T-helper 1 cell treated with Interleukin-12 subunit alpha and Interleukin-12 subunit beta and Interleukin-4 antibody, amounts not matched to agents 30 μg/mL and 1 μg/mL, for 36 hours (primary cell): ENCODE measurements at regions not wholly inside any gene's neighbourhood (a gene's known extent, or its start where the extent isn't known, plus 50 kb on each side); places are given as distances from the start of the nearest gene placed in this dataset.

Experiments used
- H3K27ac Mint-ChIP-seq: one replicate; pipeline ENCODE4 v1.8.0; 2021; ENCODE audit warnings: mild to moderate bottlenecking, mixed read lengths
- H3K27me3 Mint-ChIP-seq: one replicate; pipeline ENCODE4 v1.8.0; 2021; ENCODE audit warnings: low read depth, mixed read lengths
- H3K36me3 Mint-ChIP-seq: one replicate; pipeline ENCODE4 v1.8.0; 2021; ENCODE audit warnings: low read depth, mixed read lengths
- H3K4me1 Mint-ChIP-seq: one replicate; pipeline ENCODE4 v1.8.0; 2021; ENCODE audit warnings: low read depth, mixed read lengths
- H3K4me3 Mint-ChIP-seq: one replicate; pipeline ENCODE4 v1.8.0; 2021; ENCODE audit warnings: mild to moderate bottlenecking, moderate library complexity, mixed read lengths
- H3K9me3 Mint-ChIP-seq: one replicate; pipeline ENCODE4 v1.8.0; 2021; ENCODE audit warnings: mixed read lengths

DNA sequence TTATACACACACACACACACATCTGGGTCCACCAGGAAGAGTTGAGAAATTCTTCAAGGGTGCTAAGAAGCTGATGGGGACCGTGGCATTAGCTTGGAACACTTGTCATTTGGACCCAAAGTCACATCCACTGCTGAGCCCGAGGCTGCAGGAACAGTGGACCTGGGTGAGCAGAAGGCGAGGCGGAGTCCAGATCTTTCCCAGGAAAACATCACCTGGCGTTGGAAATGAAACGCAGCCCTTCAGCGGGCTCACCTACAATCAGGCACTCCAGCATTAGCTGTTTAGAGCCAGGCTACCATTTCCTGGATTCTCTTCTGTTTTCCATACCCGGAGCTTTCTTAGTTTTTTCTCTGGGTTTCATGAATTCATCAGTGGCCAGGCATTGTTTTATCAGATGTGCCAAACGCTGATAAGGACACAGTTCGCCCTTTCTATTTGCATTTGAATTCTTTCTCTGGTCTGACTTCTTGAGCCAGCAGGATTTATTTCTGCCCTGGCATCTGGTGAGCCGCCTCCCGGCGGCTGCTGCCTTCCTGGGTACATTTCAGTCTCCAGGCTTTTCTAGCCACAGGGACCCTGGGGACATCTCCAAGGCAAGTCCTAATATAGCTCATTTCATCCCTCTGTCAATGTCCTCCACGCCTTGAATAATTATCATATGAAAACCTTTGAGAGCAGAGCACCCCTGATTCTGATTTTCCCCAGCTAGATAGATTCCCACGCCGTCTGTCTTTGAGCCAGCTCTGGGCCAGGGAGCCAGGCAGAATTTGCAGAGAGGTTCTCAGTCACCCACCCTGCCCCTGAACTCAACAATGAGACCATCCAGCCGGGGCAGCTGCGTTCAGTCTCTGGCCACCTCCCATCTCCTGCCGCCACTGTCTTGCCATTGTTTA is 170.9 kb downstream of the TTLL2 start:
- Mint-ChIP-seq H3K36me3 (no peaks in the 10 kb centered on the region), H3K9me3 (no peaks in the 10 kb centered on the region), H3K27me3 (no peaks in the 10 kb centered on the region), H3K27ac (no peak overlapping the region), H3K4me3 (no peak overlapping the region), H3K4me1 (no peaks in the 10 kb centered on the region)

DNA sequence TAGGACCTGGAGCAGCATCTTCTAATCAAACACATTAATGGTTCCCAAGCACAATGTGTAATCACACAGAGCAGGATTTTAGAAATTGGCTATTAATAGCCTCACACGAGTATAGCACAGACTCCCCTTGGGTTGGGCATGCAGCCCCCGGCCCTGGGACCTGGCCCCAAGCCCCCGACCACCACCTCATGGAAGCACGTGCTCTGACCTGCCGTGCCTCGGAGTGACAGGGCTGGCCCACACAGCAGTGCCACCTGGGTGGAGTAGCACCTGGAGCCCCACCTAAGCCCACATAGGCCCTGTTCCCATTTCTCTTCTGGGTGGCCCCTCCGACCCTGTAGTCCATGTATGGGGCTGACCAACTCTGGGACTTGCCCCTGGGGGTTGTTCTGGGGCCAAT is 171.8 kb downstream of the TTLL2 start:
- no peak overlapping the region for H3K4me3 Mint-ChIP-seq
- H3K27me3 Mint-ChIP-seq, result no peaks in the 10 kb centered on the region
- no peaks in the 10 kb centered on the region for H3K4me1 Mint-ChIP-seq
- no peak overlapping the region for H3K27ac Mint-ChIP-seq
- no peaks in the 10 kb centered on the region for H3K36me3 Mint-ChIP-seq
- H3K9me3 Mint-ChIP-seq, result no peaks in the 10 kb centered on the region

- Mint-ChIP-seq H3K27me3 (no peaks in the 10 kb centered on the region), H3K9me3 (no peaks in the 10 kb centered on the region), H3K36me3 (no peaks in the 10 kb centered on the region), H3K27ac (no peak overlapping the region), H3K4me3 (no peak overlapping the region), H3K4me1 (no peaks in the 10 kb centered on the region)
These were observed 172.7 kb downstream of the TTLL2 start for GRCh38 chr6:167497428-167498056.

GRCh38 chr6:167499161-167499660 is 174.3 kb downstream of the TTLL2 start:
- Mint-ChIP-seq H3K9me3 (no peaks in the 10 kb centered on the region), H3K27ac (no peak overlapping the region), H3K27me3 (no peaks in the 10 kb centered on the region), H3K36me3 (no peaks in the 10 kb centered on the region), H3K4me3 (no peak overlapping the region), H3K4me1 (no peaks in the 10 kb centered on the region)

DNA sequence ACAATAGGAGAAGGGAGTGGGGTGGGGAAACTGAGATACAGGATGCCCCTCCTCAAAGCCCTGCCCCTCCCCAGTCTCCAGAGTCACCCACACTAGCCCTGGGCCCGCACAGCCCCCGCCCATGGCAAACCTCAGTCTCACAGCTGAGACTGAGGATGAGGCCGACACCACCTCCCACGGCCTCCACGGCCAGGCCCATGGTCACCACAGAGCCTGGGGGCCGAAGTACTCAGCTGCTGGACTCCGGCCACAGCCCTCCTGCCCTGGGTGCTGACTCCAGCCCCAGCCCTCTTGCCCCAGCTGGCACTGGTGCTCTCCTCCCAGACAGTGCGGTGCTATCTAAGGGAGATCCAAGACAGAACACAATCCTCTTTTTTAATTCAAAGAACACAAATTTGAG is 176.1 kb downstream of the TTLL2 start:
- no peaks in the 10 kb centered on the region for H3K9me3 Mint-ChIP-seq
- H3K27ac Mint-ChIP-seq, result no peak overlapping the region
- H3K27me3 Mint-ChIP-seq, result no peaks in the 10 kb centered on the region
- H3K36me3 Mint-ChIP-seq, result no peaks in the 10 kb centered on the region
- no peak overlapping the region for H3K4me3 Mint-ChIP-seq
- H3K4me1 Mint-ChIP-seq, result no peaks in the 10 kb centered on the region

DNA sequence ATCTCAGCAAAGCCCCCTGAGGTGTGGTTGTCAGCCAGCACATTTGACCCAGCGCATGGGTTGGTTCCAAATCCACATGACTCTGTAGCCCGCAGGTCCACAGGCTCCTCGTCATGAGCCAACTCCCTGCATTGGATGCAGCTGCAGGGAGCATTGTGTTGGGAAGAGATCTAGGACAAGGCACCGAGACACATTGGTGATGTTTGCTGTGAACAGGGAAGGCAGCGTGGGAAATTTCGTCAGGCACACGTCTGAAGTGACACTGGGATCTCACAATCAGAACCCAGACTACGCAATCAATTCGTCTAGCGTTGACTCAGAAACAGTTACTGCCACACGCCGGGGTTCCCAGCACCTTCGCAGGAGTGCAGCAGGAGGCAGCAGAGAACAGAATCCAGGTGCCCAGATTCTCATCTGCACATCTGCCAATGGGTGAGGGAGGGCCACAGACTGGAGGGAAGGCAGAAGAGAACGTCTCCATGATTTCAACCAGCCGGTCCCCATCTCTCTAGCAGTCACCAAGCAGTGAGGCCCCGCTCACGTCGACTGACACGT is 177.0 kb downstream of the TTLL2 start:
- no peaks in the 10 kb centered on the region for H3K4me1 Mint-ChIP-seq
- no peaks in the 10 kb centered on the region for H3K9me3 Mint-ChIP-seq
- no peaks in the 10 kb centered on the region for H3K36me3 Mint-ChIP-seq
- H3K27ac Mint-ChIP-seq, result no peak overlapping the region
- no peaks in the 10 kb centered on the region for H3K27me3 Mint-ChIP-seq
- no peak overlapping the region for H3K4me3 Mint-ChIP-seq

DNA sequence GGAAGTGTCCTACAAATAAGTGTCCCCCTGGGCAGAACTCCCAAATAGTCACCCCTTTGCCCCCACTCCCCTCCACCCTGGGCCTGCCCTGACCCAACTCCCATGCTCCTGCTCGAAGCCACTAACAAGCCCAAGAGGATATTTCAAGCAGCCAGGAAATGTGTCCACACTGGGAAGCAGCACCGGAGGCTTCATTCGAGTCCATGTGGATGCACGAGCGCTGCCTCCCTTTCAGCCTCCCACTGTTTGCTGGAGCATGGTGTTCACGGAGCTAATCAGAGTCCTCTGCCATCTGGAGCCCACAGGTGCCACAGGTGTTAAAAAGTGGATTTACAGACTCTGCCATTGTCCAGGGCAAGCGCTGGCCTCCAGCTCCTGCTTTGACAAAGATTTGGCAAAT is 177.6 kb downstream of the TTLL2 start:
- Mint-ChIP-seq H3K36me3 (no peaks in the 10 kb centered on the region), H3K4me1 (no peaks in the 10 kb centered on the region), H3K9me3 (no peaks in the 10 kb centered on the region), H3K27ac (no peak overlapping the region), H3K4me3 (no peak overlapping the region), H3K27me3 (no peaks in the 10 kb centered on the region)

DNA sequence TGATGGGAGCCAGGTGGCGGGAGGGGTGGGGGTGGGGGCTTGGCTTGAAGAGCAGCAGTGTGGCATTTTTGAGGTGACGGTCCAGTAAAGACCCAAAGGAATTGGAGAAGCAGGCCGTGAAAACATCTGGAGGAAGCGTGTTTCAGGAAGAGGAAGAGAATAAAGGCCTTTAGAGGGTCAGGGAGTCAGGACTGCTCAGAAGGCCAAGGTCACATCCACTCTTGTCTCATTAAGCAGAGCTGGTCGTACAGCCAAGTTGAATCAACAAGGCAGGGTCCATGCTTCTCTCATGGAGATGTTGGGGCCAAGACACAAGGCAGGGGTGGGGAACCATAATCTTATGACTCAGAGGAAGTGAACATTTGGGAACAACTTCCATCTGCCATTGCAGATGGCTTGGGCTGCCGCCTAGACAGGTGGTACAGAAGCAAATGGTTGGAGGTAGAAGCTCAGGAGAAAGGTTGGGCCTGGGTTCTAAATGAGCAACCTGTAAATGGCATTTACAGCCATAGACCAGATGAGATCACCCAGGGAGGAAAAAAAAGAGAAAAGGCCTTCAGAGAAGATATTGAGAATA is 179.6 kb downstream of the TTLL2 start:
- Mint-ChIP-seq H3K27ac (no peak overlapping the region), H3K36me3 (no peaks in the 10 kb centered on the region), H3K27me3 (no peaks in the 10 kb centered on the region), H3K9me3 (no peaks in the 10 kb centered on the region), H3K4me3 (no peak overlapping the region), H3K4me1 (no peaks in the 10 kb centered on the region)

DNA sequence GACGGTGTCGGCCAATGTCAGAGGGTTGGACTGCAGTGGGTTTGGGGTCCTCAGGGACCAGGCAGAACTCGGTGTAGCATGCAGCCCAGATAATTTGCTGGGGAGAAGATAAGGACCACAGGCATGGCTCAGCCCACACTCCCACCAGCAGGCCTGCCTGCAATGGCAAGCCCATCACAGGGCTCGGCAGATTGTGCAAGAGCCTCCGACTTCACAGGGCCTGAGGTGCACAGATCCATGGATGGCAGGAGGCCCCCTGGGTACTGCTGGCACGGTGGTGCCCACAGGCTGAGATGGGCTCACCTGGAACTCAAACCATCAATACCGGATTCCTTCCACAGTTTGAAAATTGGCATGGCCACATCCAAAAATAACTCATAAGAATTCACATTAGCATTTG is 180.3 kb downstream of the TTLL2 start:
- Mint-ChIP-seq H3K27ac (no peak overlapping the region), H3K9me3 (no peaks in the 10 kb centered on the region), H3K36me3 (no peaks in the 10 kb centered on the region)

GRCh38 chr6:167505782-167506181 is 180.9 kb downstream of the TTLL2 start:
- H3K27ac Mint-ChIP-seq, result no peak overlapping the region

More for the DNA sequence above, 180.3 kb downstream of the TTLL2 start:
- no peaks in the 10 kb centered on the region for H3K27me3 Mint-ChIP-seq
- no peaks in the 10 kb centered on the region for H3K4me1 Mint-ChIP-seq
- no peak overlapping the region for H3K4me3 Mint-ChIP-seq

GRCh38 chr6:167506443-167507301 is 181.8 kb downstream of the TTLL2 start:
- H3K4me1 Mint-ChIP-seq, result no peaks in the 10 kb centered on the region
- no peak overlapping the region for H3K27ac Mint-ChIP-seq
- no peaks in the 10 kb centered on the region for H3K36me3 Mint-ChIP-seq
- H3K27me3 Mint-ChIP-seq, result no peaks in the 10 kb centered on the region
- H3K9me3 Mint-ChIP-seq, result no peaks in the 10 kb centered on the region
- no peak overlapping the region for H3K4me3 Mint-ChIP-seq

More at GRCh38 chr6:167505782-167506181, 180.9 kb downstream of the TTLL2 start:
- Mint-ChIP-seq H3K4me3 (no peak overlapping the region), H3K27me3 (no peaks in the 10 kb centered on the region), H3K4me1 (no peaks in the 10 kb centered on the region), H3K9me3 (no peaks in the 10 kb centered on the region), H3K36me3 (no peaks in the 10 kb centered on the region)

DNA sequence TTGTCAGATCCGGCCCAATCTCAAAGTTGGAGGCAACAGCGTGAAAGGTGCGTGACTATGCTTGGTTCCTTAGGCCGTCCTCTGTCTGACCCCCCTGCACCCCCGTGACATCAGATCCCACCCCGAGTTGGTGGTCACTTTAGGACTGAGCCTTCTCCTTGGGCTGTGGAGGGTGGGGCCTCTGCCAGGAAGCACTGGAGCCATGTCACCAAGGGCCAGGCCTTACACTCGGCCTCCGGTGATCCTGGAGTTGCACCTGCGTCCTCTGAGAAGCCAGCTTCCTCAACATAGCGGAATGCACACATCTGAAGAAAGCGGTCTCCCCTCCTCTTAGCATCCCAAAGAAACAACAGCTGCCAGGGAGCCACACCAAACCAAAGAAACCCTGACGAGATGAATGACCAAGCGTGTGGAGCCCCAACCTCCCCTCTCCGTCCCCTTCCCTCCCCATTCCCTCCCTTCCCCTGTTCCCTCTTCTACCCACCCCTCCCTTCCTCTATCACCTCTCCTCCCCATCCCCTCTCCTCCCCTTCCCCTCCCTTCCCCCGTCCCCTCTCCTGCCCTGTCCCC is 182.6 kb downstream of the TTLL2 start:
- H3K9me3 Mint-ChIP-seq, result no peaks in the 10 kb centered on the region

DNA sequence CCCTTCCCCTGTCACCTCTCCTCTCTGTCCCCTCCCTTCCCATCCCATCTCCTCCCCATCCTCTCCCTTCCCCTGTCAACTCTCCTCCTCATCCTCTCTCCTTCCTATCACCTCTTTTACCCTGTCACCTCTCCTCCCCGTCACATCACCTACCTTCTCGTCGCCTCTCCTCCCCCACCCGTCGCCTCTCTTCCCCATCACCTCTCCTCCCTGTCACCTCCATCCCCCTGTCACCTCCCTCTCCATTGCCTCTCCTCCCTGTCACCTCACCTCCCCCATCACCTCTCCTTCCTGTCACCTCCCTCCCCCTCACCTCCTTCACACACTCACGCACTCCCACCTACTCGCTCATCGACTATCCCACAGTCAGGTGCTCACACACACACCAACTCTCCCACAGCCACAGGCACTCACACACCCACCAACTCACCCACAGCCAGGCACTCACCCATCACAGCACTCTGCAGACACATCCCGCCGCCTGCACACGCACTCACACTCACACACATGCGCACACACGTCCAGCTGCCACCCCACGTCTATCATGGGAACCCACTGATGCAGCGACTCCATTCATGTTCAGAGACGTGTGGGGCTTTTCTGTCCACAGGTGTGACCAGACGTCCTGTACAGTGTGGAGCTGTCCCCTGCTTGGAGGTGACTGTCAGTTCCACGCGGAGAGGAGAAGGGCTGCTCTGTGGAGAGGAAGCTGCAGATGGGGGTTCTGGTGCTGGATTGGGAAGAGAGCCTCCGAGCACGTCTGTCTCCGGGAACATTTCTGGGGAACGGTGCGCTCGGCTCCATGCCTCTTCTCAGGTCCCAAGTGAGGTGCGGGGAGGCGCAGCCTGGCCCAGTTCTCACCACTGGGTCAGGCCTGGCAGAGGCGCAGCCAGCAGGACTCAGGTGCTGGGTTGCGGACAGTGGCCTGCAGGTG is 184.3 kb downstream of the TTLL2 start:
- Mint-ChIP-seq H3K36me3 (no peaks in the 10 kb centered on the region), H3K27ac (no peak overlapping the region), H3K27me3 (peaks cover 9% of the 10 kb centered on the region), H3K4me3 (no peak overlapping the region), H3K9me3 (no peaks in the 10 kb centered on the region), H3K4me1 (no peaks in the 10 kb centered on the region)

More for the DNA sequence above, 182.6 kb downstream of the TTLL2 start:
- H3K4me3 Mint-ChIP-seq, result no peak overlapping the region
- H3K4me1 Mint-ChIP-seq, result no peaks in the 10 kb centered on the region
- no peak overlapping the region for H3K27ac Mint-ChIP-seq
- H3K27me3 Mint-ChIP-seq, result no peaks in the 10 kb centered on the region
- H3K36me3 Mint-ChIP-seq, result no peaks in the 10 kb centered on the region
